ENCODE measurements at regions not wholly inside any gene's neighbourhood (a gene's known extent, or its start where the extent isn't known, plus 50 kb on each side); places are given as distances from the start of the nearest gene placed in this dataset.
"Not testable (repeated sequence)": the region's sequence is repeated elsewhere in the genome, so short reads cannot be mapped to it uniquely, and the experiment has no call there.

DNA sequence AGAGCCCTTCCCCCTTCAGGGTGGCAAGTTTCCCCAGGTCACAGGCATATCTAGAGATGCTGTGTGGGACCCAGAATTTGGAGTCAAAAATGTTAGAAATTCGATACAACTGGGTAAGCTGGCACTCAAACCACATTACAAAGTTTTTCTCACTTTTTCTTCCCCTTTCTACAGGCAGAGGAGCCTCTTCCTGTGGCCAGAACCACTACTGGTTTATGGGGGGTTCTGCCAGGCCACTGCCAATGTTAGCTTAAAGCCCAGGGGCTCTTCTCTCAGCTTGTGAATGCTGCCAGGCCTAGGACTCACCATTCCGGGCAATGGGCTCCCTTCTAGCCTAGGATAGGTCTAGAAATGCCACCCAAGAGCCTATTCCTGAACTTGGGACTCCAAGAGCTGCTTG, 617.9 kb upstream of the PHF14 start:
- Mint-ChIP-seq H3K9me3 (peaks cover 4 to 9% (median 6%) of the 10 kb centered on the region in 3 donors), H3K4me3 (no peak overlapping the region), H3K27me3 (no peaks in the 10 kb centered on the region), H3K36me3 (no peaks in the 10 kb centered on the region), H3K4me1 (no peaks in the 10 kb centered on the region), H3K27ac (no peak overlapping the region)

GRCh38 chr7:10360050-10360449, 613.6 kb upstream of the PHF14 start:
- H3K4me1 Mint-ChIP-seq = no peaks in the 10 kb centered on the region
- no peaks in the 10 kb centered on the region for H3K36me3 Mint-ChIP-seq
- H3K27ac Mint-ChIP-seq = no peak overlapping the region
- peaks cover 2 to 15% (median 4%) of the 10 kb centered on the region in 3 donors for H3K9me3 Mint-ChIP-seq
- H3K4me3 Mint-ChIP-seq = no peak overlapping the region
- no peaks in the 10 kb centered on the region for H3K27me3 Mint-ChIP-seq

DNA sequence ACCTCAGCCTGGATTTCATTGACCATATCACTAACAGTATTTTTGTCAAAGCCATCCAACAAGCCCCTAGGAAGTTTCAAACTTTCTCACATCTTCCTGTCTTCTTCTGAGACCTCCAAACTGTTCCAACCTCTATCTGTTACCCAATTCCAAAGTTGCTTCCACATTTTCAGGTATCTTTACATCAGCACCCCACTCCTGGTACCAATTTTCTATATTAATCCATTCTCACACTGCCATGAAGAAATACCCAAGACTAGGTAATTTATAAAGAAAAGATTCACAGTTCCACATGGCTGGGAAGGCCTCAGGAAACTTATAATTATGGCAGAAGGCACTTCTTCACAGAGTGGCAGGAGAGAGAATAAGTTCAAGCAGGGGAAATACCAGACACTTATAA, 571.9 kb upstream of the PHF14 start:
- Mint-ChIP-seq H3K4me3 (peak overlapping the region in 1 of 4 donors; percentile 3), H3K9me3 (peaks cover 9 to 18% (median 10%) of the 10 kb centered on the region in 3 donors), H3K36me3 (peaks cover 2% of the 10 kb centered on the region), H3K27me3 (no peaks in the 10 kb centered on the region), H3K27ac (no peak overlapping the region), H3K4me1 (peaks cover 0 to 1% (median 0%) of the 10 kb centered on the region in 3 donors)

DNA sequence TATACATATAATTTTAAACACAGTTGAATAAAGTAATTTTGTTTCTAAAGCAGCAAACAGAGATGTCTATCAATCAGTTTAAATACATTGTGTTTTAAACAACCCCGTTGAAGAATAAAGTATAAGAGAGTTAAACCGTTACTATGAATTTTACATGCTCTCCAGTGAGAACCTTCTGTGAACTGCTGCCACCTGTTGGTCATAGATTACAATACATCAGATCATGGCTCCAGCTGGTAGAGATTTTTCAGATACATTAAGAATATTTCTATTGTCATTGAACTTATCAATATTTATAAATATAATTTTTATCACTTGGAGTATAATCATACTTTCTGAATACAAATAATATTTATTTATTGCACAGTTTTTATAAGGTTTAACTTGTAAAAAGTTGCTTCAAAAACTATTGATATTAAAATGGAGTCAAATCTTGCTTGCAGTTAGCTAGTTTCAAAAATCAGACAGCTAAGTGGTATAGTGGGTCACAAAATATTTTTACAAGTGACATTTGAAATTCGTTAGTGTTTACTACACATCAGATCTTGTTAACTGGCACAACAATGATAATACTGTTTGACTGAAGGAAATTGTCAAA, 561.2 kb upstream of the PHF14 start:
- Mint-ChIP-seq H3K9me3 (no peaks in the 10 kb centered on the region), H3K4me3 (no peak overlapping the region), H3K27ac (no peak overlapping the region), H3K4me1 (no peaks in the 10 kb centered on the region), H3K27me3 (no peaks in the 10 kb centered on the region), H3K36me3 (peaks cover 2% of the 10 kb centered on the region)

GRCh38 chr7:10418985-10419384, 554.7 kb upstream of the PHF14 start:
- H3K36me3 Mint-ChIP-seq = peaks cover 2% of the 10 kb centered on the region
- no peak overlapping the region for H3K4me3 Mint-ChIP-seq
- H3K4me1 Mint-ChIP-seq = peaks cover 0 to 2% (median 0%) of the 10 kb centered on the region in 3 donors
- H3K27me3 Mint-ChIP-seq = no peaks in the 10 kb centered on the region
- peaks cover 0 to 4% (median 3%) of the 10 kb centered on the region in 3 donors for H3K9me3 Mint-ChIP-seq
- no peak overlapping the region for H3K27ac Mint-ChIP-seq

DNA sequence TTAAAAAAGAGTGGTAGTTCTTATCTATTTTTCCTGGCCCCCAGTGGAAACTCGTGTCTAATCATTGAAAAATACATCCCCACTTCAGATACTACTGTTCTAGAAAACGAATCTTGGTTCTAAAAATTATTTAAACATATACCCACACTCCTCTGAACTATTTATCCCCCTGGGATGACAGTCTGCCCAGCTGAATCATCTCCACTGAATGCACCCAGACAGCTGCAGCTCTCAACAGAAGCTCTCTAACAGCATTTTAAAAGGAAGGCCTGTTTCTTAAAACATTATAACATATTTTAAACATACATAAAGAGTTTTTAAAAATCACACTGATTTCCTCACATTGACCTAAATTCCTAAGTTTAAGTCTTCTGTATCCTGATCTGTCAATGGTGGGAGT, 544.6 kb upstream of the PHF14 start:
- no peak overlapping the region for H3K4me3 Mint-ChIP-seq
- H3K9me3 Mint-ChIP-seq = peaks cover 0 to 5% (median 0%) of the 10 kb centered on the region in 3 donors
- H3K27me3 Mint-ChIP-seq = no peaks in the 10 kb centered on the region
- no peaks in the 10 kb centered on the region for H3K36me3 Mint-ChIP-seq
- H3K4me1 Mint-ChIP-seq = no peaks in the 10 kb centered on the region
- no peak overlapping the region for H3K27ac Mint-ChIP-seq

DNA sequence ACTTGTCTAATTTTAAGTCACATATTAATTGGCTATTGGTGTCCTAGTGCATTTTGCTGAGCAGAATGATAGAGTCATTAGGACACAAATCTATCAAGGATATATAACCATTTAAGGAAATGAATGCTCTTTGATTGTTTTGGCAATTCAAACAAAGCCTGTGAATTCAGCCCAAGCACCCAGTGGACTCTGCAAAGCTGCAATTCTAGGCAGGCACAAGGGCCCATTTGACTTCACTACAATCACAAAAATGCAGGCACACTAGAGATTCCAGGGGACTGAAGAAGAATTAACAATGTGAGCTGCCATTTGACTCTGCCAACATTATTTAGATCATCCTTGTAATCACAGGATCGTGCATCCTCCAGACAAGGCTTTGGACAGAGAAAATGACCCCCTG, 544.2 kb upstream of the PHF14 start:
- no peaks in the 10 kb centered on the region for H3K4me1 Mint-ChIP-seq
- no peak overlapping the region for H3K27ac Mint-ChIP-seq
- no peaks in the 10 kb centered on the region for H3K27me3 Mint-ChIP-seq
- peaks cover 0 to 7% (median 1%) of the 10 kb centered on the region in 3 donors for H3K9me3 Mint-ChIP-seq
- no peak overlapping the region for H3K4me3 Mint-ChIP-seq
- peaks cover under 1% of the 10 kb centered on the region for H3K36me3 Mint-ChIP-seq

DNA sequence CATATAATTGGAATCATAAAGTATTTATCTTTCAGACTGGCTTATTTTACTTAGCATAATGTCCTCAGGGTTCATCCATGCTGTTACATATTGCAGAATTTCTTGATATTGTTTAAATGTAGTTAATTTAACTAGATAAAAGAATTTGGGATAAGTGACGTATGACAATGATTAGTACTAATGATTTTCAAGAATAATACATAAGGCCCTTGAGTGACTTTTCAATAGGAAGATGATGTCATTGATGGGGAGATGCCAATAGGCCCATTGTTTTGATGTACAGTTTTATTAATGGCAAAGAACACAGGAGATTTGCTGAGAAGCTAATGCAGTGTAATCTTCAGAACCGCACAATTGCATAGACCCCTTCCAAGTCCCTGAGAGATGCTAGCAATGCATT, 537.4 kb upstream of the PHF14 start:
- peaks cover 0 to 2% (median 0%) of the 10 kb centered on the region in 3 donors for H3K4me1 Mint-ChIP-seq
- no peak overlapping the region for H3K27ac Mint-ChIP-seq
- no peaks in the 10 kb centered on the region for H3K27me3 Mint-ChIP-seq
- H3K9me3 Mint-ChIP-seq = peaks cover 0 to 5% (median 2%) of the 10 kb centered on the region in 3 donors
- no peak overlapping the region for H3K4me3 Mint-ChIP-seq
- peaks cover 1% of the 10 kb centered on the region for H3K36me3 Mint-ChIP-seq

- H3K4me1 Mint-ChIP-seq = peaks cover 0 to 2% (median 0%) of the 10 kb centered on the region in 3 donors
- no peak overlapping the region for H3K27ac Mint-ChIP-seq
- H3K27me3 Mint-ChIP-seq = no peaks in the 10 kb centered on the region
- H3K36me3 Mint-ChIP-seq = peaks cover 1% of the 10 kb centered on the region
- no peak overlapping the region for H3K4me3 Mint-ChIP-seq
- H3K9me3 Mint-ChIP-seq = peaks cover 2 to 12% (median 3%) of the 10 kb centered on the region in 3 donors
Observed at GRCh38 chr7:10439027-10439426, 534.6 kb upstream of the PHF14 start.

- Mint-ChIP-seq H3K27me3 (no peaks in the 10 kb centered on the region), H3K9me3 (peaks cover 2 to 12% (median 2%) of the 10 kb centered on the region in 3 donors), H3K36me3 (no peaks in the 10 kb centered on the region), H3K4me3 (no peak overlapping the region), H3K4me1 (no peaks in the 10 kb centered on the region), H3K27ac (no peak overlapping the region)
Observed at GRCh38 chr7:10455936-10456335, 517.7 kb upstream of the PHF14 start.

DNA sequence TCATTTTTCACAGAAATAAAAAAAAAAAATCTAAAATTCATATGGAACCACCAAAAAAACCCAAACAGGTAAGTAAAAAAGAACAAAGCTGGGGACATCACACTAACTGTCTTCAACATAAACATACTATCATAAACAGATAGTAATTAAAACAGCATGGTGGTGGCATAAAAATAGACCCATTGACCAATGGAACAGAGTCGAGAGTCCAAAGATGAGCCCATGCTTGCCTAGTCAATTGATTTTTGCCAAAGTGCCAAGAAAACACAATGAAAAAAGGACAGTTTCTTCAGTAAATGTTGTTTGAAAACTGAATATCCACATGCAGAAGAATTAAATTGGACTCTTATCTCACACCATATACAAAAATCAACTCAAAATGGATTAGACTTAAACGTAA, 513.2 kb upstream of the PHF14 start:
- H3K36me3 Mint-ChIP-seq = no peaks in the 10 kb centered on the region
- peaks cover 0 to 3% (median 2%) of the 10 kb centered on the region in 3 donors for H3K9me3 Mint-ChIP-seq
- no peak overlapping the region for H3K27ac Mint-ChIP-seq
- no peaks in the 10 kb centered on the region for H3K27me3 Mint-ChIP-seq
- no peak overlapping the region for H3K4me3 Mint-ChIP-seq
- H3K4me1 Mint-ChIP-seq = no peaks in the 10 kb centered on the region

DNA sequence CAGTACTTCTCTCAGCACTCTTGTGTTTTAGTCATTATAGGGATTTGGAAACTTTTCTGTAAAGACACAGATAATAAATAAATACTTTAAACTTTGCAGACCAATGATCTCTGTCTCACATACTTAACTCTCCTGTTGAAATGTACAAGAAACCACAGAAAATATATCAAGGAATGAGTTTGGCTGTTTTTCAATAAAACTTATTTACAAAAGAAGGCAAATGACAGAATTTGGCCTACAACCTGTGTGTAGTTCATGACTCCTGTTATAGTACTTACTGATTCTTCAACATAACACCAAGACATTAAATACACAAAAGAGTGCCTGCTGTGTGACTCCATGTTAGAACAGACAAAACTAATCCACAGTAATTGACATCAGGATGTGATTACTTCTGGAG, 510.0 kb upstream of the PHF14 start:
- Mint-ChIP-seq H3K36me3 (no peaks in the 10 kb centered on the region), H3K4me1 (no peaks in the 10 kb centered on the region), H3K27ac (no peak overlapping the region), H3K4me3 (no peak overlapping the region), H3K9me3 (peaks cover 0 to 5% (median 0%) of the 10 kb centered on the region in 3 donors), H3K27me3 (no peaks in the 10 kb centered on the region)

GRCh38 chr7:10465536-10465935, 508.1 kb upstream of the PHF14 start:
- not testable (repeated sequence) for H3K27me3 Mint-ChIP-seq, H3K27ac Mint-ChIP-seq, H3K9me3 Mint-ChIP-seq, H3K4me1 Mint-ChIP-seq, H3K36me3 Mint-ChIP-seq, H3K4me3 Mint-ChIP-seq

DNA sequence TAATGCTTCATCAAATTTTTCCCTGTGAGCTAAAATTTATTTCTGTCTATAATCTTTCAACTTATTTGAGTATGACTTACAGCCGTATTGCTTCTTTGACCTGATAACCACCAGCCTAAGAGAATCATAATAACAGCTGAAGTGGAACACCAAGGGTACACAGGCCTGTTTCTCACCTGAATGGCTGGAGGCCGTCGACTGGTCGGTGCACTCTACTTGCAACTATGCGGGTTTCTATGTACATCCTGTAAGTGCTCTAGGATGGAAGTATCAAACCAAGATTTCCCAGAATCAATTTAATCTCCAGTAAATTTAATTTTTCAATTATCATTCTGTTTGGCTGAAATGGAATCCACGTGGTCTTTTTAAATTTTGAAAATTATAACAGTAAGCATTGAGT, 504.8 kb upstream of the PHF14 start:
- no peaks in the 10 kb centered on the region for H3K27me3 Mint-ChIP-seq
- H3K4me1 Mint-ChIP-seq = no peaks in the 10 kb centered on the region
- no peak overlapping the region for H3K27ac Mint-ChIP-seq
- H3K4me3 Mint-ChIP-seq = no peak overlapping the region
- no peaks in the 10 kb centered on the region for H3K36me3 Mint-ChIP-seq
- peaks cover 0 to 5% (median 0%) of the 10 kb centered on the region in 3 donors for H3K9me3 Mint-ChIP-seq

DNA sequence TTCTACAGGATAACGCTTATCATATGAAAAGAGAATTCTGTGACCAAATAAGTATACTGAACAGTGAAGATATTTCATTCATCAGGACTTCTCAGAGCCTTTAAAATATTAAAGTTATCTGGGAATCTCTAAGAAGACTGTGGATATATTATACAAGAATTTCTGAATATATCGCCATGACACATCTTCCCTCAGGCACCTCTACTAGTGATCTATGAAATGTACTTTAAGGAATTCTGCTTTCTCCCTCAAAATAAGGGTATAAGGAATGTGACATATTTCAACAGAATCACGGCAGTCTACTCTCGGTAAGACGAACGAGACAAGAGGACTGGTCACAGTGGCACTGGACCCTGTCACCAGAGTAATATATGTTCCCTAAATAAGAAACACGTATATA, 504.2 kb upstream of the PHF14 start:
- Mint-ChIP-seq H3K27ac (no peak overlapping the region), H3K36me3 (no peaks in the 10 kb centered on the region), H3K27me3 (no peaks in the 10 kb centered on the region), H3K4me1 (no peaks in the 10 kb centered on the region), H3K9me3 (peaks cover 0 to 5% (median 0%) of the 10 kb centered on the region in 3 donors), H3K4me3 (no peak overlapping the region)

DNA sequence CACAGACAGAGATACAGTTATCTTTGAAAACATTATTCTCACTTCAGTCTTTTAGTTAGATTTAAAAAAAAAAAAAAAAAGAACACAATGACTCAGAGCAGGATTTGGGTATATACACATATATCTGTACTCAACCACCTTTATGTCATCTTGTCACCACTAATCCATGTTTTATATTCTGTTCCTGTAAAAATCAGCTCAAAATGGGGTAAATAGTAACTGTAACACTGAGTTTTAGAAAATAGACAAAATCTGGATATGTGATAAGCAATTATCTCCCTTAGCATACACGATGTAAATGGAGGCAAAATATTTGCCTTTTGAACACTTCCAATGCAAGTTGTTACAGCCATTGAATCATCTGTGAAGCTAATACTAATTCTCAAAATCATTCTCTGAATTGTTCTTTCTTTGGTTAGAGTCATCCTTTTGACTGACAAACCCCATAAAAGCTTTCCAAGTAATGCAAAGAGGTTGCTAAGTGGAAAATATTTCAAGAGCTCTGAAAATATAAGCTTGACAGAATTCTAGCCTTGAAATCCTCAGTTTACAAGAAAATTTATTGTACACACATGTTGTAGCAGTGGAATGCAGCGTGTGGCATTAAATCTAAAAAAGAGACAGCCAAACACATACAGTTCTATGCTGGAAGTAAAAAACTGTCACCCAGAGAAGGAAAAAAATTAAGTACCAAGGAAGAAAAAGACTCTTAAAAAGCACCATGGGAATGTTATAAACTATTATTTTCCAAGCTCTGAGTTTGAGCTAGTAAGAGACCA, 502.2 kb upstream of the PHF14 start:
- Mint-ChIP-seq H3K4me3 (no peak overlapping the region), H3K27ac (no peak overlapping the region), H3K27me3 (no peaks in the 10 kb centered on the region), H3K9me3 (peaks cover 0 to 5% (median 0%) of the 10 kb centered on the region in 3 donors), H3K4me1 (no peaks in the 10 kb centered on the region), H3K36me3 (no peaks in the 10 kb centered on the region)

Data from IgD-negative memory B cell (primary cell).